Fibroblast of lung (primary cell): ENCODE measurements at regions not wholly inside any gene's neighbourhood (a gene's known extent, or its start where the extent isn't known, plus 50 kb on each side); places are given as distances from the start of the nearest gene placed in this dataset.

Experiments
- DNase-seq, 2 donors: peaks; one replicate each; pipeline versions ENCODE4 v3.0.0 to v3.0.0-alpha.2; 2010; ENCODE audit warnings: low read depth in 2 of 2
- H2AFZ ChIP-seq: 2 replicates; pipeline ENCODE4 v1.5.1; 2012; ENCODE audit warnings: low read length, control low read depth, inconsistent platforms
- H3K27ac ChIP-seq: 2 replicates; pipeline ENCODE4 v1.5.1; 2011; ENCODE audit warnings: low read length, control low read depth; ENCODE audit not compliant: insufficient read depth
- H3K27me3 ChIP-seq: 2 replicates; pipeline ENCODE4 v1.5.1; 2011; ENCODE audit warnings: mild to moderate bottlenecking, low read length; ENCODE audit not compliant: control insufficient read depth, insufficient read depth
- H3K36me3 ChIP-seq: 2 replicates; pipeline ENCODE4 v1.5.1; 2011; ENCODE audit warnings: low read length; ENCODE audit not compliant: control insufficient read depth, insufficient read depth
- H3K4me1 ChIP-seq: 2 replicates; pipeline ENCODE4 v1.5.1; 2011; ENCODE audit warnings: low read length; ENCODE audit not compliant: control insufficient read depth, insufficient read depth; ENCODE audit errors: extremely low read depth
- H3K4me2 ChIP-seq: 2 replicates; pipeline ENCODE4 v1.5.1; 2011; ENCODE audit warnings: low read length, control low read depth; ENCODE audit not compliant: insufficient read depth; ENCODE audit errors: extremely low read depth
- H3K4me3 ChIP-seq, 4 experiments: fragments of 200-600 bp in 1 of 4; sonication (generic) in 1 of 4; replicated peaks in 1 of 4; 2 replicates each; pipeline ENCODE4 v1.5.1; 2011 to 2016; ENCODE audit warnings: low read length in 4 of 4, low read depth in 3 of 4, mild to moderate bottlenecking in 3 of 4, control low read depth in 2 of 4, inconsistent platforms in 1 of 4, mixed read lengths in 1 of 4; ENCODE audit not compliant: insufficient read depth in 1 of 4; ENCODE audit errors: control extremely low read depth in 1 of 4
- H3K79me2 ChIP-seq: 2 replicates; pipeline ENCODE4 v1.5.1; 2012; ENCODE audit warnings: mild to moderate bottlenecking, low read length, inconsistent platforms; ENCODE audit not compliant: control insufficient read depth, insufficient read depth
- H3K9ac ChIP-seq: 2 replicates; pipeline ENCODE4 v1.5.1; 2011; ENCODE audit warnings: mild to moderate bottlenecking, low read length, control low read depth; ENCODE audit not compliant: insufficient read depth
- H3K9me3 ChIP-seq: 2 replicates; pipeline ENCODE4 v1.5.1; 2012; ENCODE audit warnings: low read depth, low read length; ENCODE audit not compliant: control insufficient read depth, insufficient read depth
- H4K20me1 ChIP-seq: 2 replicates; pipeline ENCODE4 v1.5.1; 2011; ENCODE audit warnings: low read length; ENCODE audit not compliant: control insufficient read depth, insufficient read depth; ENCODE audit errors: extremely low read depth
- CTCF ChIP-seq, 2 donors: IDR thresholded peaks in 1 of 2; conservative IDR thresholded peaks in 1 of 2; 1 replicate in 1 of 2; 2 replicates in 1 of 2; pipeline ENCODE4 v1.5.1; 2011 to 2012; ENCODE audit warnings: low read length in 2 of 2, control low read depth in 1 of 2, inconsistent platforms in 1 of 2, low read depth in 1 of 2, mild to moderate bottlenecking in 1 of 2
- EZH2 ChIP-seq: IDR thresholded peaks from 2 replicates; pipeline ENCODE4 v1.5.1; 2012; ENCODE audit warnings: low read length, control low read depth, mild to moderate bottlenecking; ENCODE audit errors: missing control alignments

GRCh38 chrX:46366381-46367207 is 178.6 kb downstream of the ZNF674 start:
- TF ChIP-seq EZH2, result no peak
- no peak for TF ChIP-seq CTCF (conservative IDR thresholded peaks at IDR 0.05 in 1 of 2, IDR thresholded peaks at IDR 0.05 in 1 of 2; ENCODE audit: low read depth in 1 of 2, low read length in 2 of 2)

GRCh38 chrX:46354481-46354880 is 190.7 kb downstream of the ZNF674 start:
- Histone ChIP-seq H3K36me3 (no peaks in the 10 kb centered on the region), H4K20me1 (no peaks in the 10 kb centered on the region), H3K4me3 (no peak overlapping the region), H3K4me1 (no peaks in the 10 kb centered on the region), H3K4me2 (no peak overlapping the region), H3K9ac (no peak overlapping the region), H3K27me3 (no peaks in the 10 kb centered on the region), H3K79me2 (no peaks in the 10 kb centered on the region), H2AFZ (no peak overlapping the region), H3K9me3 (no peaks in the 10 kb centered on the region), H3K27ac (no peak overlapping the region)
- TF ChIP-seq EZH2 (no peak), CTCF (conservative IDR thresholded peaks at IDR 0.05 in 1 of 2, IDR thresholded peaks at IDR 0.05 in 1 of 2; ENCODE audit: low read depth in 1 of 2, low read length in 2 of 2) (no peak)
- DNase-seq, result peak in 1 of 2 donors; percentile 18

More at GRCh38 chrX:46366381-46367207, 178.6 kb downstream of the ZNF674 start:
- no peak overlapping the region for H3K27ac ChIP-seq
- no peaks in the 10 kb centered on the region for H3K27me3 ChIP-seq
- H3K79me2 ChIP-seq, result no peaks in the 10 kb centered on the region
- H4K20me1 ChIP-seq, result no peaks in the 10 kb centered on the region
- no peak overlapping the region for H3K4me2 ChIP-seq
- no peak overlapping the region for H3K4me3 ChIP-seq
- no peak for DNase-seq
- no peaks in the 10 kb centered on the region for H3K36me3 ChIP-seq
- H3K4me1 ChIP-seq, result no peaks in the 10 kb centered on the region
- no peak overlapping the region for H2AFZ ChIP-seq
- H3K9me3 ChIP-seq, result no peaks in the 10 kb centered on the region
- no peak overlapping the region for H3K9ac ChIP-seq

DNA sequence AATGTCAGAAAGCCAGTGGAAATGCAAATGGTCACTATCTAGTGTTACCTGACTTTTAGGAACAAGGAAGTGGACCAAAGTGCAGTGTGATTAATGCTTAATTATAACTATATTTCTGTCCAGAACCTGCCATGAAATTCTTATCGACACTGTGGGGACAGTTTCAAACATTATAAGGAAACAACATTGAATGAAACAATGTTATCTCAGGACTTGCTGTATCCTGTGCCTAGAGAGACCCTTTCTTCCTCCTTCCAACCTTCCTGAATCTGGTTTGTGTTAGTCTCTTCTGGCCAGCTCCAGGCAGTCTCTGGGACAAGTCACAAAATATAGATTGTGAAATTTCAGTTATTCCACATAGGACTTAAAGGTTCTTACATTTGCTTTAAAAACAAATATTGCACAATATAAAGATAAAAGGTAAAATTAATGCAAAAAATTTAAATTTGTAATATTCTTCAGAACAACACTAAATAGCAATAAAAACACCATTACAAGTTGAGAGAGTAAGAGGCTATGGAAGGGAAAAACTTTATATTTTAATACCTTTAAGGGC is 203.4 kb downstream of the ZNF674 start:
- Histone ChIP-seq H3K79me2 (no peaks in the 10 kb centered on the region), H2AFZ (no peak overlapping the region), H3K4me3 (no peak overlapping the region), H3K9ac (no peak overlapping the region), H3K4me1 (no peaks in the 10 kb centered on the region), H3K27me3 (peaks cover 2% of the 10 kb centered on the region), H3K4me2 (no peak overlapping the region), H3K27ac (no peak overlapping the region), H3K36me3 (no peaks in the 10 kb centered on the region), H4K20me1 (no peaks in the 10 kb centered on the region), H3K9me3 (no peaks in the 10 kb centered on the region)
- no peak for DNase-seq
- TF ChIP-seq CTCF (conservative IDR thresholded peaks at IDR 0.05 in 1 of 2, IDR thresholded peaks at IDR 0.05 in 1 of 2; ENCODE audit: low read depth in 1 of 2, low read length in 2 of 2) (no peak), EZH2 (no peak)
